ENCODE measurements at regions not wholly inside any gene's neighbourhood (a gene's known extent, or its start where the extent isn't known, plus 50 kb on each side); places are given as distances from the start of the nearest gene placed in this dataset.

- intact Hi-C loops (cut with DNase I) = no loop called here
- peaks cover 0 to 2% (median 0%) of the 10 kb centered on the region in 9 donors for H3K27me3 ChIP-seq
- TF ChIP-seq POLR2A (IDR thresholded peaks at IDR 0.05) = no peak
- no peak for TF ChIP-seq CTCF (IDR thresholded peaks at IDR 0.05)
- no peaks in the 10 kb centered on the region for H3K4me1 ChIP-seq
- WGBS, 4 donors = 76 to 84% (median 80%) methylated on average over 4 of the region's 4 CpGs
- no peak overlapping the region for H3K27ac ChIP-seq
- no peaks in the 10 kb centered on the region for H3K36me3 ChIP-seq
- ATAC-seq (no peak), DNase-seq (no peak)
- no peak overlapping the region for H3K4me3 ChIP-seq
- no peaks in the 10 kb centered on the region for H3K9me3 ChIP-seq
These were observed 74.9 kb upstream of the HECW1 start for GRCh38 chr7:43037531-43037930.

GRCh38 chr7:43038254-43038653 lies 74.2 kb upstream of the HECW1 start:
- TF ChIP-seq CTCF (IDR thresholded peaks at IDR 0.05) (no peak), POLR2A (IDR thresholded peaks at IDR 0.05) (no peak)
- ATAC-seq = no peak
- Histone ChIP-seq H3K9me3 (no peaks in the 10 kb centered on the region), H3K4me3 (no peak overlapping the region), H3K4me1 (no peaks in the 10 kb centered on the region), H3K27ac (no peak overlapping the region), H3K36me3 (no peaks in the 10 kb centered on the region), H3K27me3 (peaks cover 0 to 2% (median 0%) of the 10 kb centered on the region in 9 donors)
- intact Hi-C loops (cut with DNase I) = no loop called here
- no peak for DNase-seq
- 66 to 72% (median 70%) methylated on average over 3 of the region's 3 CpGs for WGBS, 4 donors

- Histone ChIP-seq H3K4me3 (no peak overlapping the region), H3K27ac (no peak overlapping the region), H3K4me1 (no peaks in the 10 kb centered on the region), H3K9me3 (no peaks in the 10 kb centered on the region), H3K27me3 (peaks cover 0 to 2% (median 0%) of the 10 kb centered on the region in 9 donors), H3K36me3 (no peaks in the 10 kb centered on the region)
- intact Hi-C loops (cut with DNase I) = no loop called here
- no peak for TF ChIP-seq POLR2A (IDR thresholded peaks at IDR 0.05)
- TF ChIP-seq CTCF (IDR thresholded peaks at IDR 0.05) = no peak
- WGBS, 4 donors = 29 to 48% (median 35%) methylated on average over 3 of the region's 3 CpGs
- ATAC-seq (no peak), DNase-seq (no peak)
These were observed 73.1 kb upstream of the HECW1 start for GRCh38 chr7:43039346-43039745.

GRCh38 chr7:43040461-43040860 lies 72.0 kb upstream of the HECW1 start:
- H3K27ac ChIP-seq = no peak overlapping the region
- H3K27me3 ChIP-seq = peaks cover 0 to 2% (median 0%) of the 10 kb centered on the region in 9 donors
- no peaks in the 10 kb centered on the region for H3K36me3 ChIP-seq
- H3K9me3 ChIP-seq = no peaks in the 10 kb centered on the region
- no peak overlapping the region for H3K4me3 ChIP-seq
- DNase-seq (no peak), ATAC-seq (no peak)
- TF ChIP-seq CTCF (IDR thresholded peaks at IDR 0.05) = no peak
- no peak for TF ChIP-seq POLR2A (IDR thresholded peaks at IDR 0.05)
- intact Hi-C loops (cut with DNase I) = loop anchor here in 1 of 10 donors (10.0 kb wide), 1 partner anchor 54 kb away; no protein-coding TSS in a partner anchor
- no peaks in the 10 kb centered on the region for H3K4me1 ChIP-seq

Measured in heart left ventricle (tissue), 16 donors.